GM19397 (cell line): ENCODE measurements at regions not wholly inside any gene's neighbourhood (a gene's known extent, or its start where the extent isn't known, plus 50 kb on each side); places are given as distances from the start of the nearest gene placed in this dataset.
"Not testable (repeated sequence)": the region's sequence is repeated elsewhere in the genome, so short reads cannot be mapped to it uniquely, and the experiment has no call there.

Source experiments
- ATAC-seq: cut with Tn5 transposase; IDR thresholded peaks from one replicate; pipeline ENCODE4 v1.9.1; 2021; ENCODE audit warnings: mild to moderate bottlenecking, moderate library complexity; ENCODE audit not compliant: unreplicated experiment

GRCh38 chr12:73656375-73656774 is 881.3 kb upstream of the ATXN7L3B start:
- ATAC-seq: no peak

GRCh38 chr12:73659802-73660201 is 877.8 kb upstream of the ATXN7L3B start:
- ATAC-seq: no peak

- no peak for ATAC-seq
Observed at GRCh38 chr12:73665193-73665592, 872.4 kb upstream of the ATXN7L3B start.

- not testable (repeated sequence) for ATAC-seq
Observed at GRCh38 chr12:73671550-73671949, 866.1 kb upstream of the ATXN7L3B start.

GRCh38 chr12:73677520-73678291 is 859.9 kb upstream of the ATXN7L3B start:
- ATAC-seq: no peak

GRCh38 chr12:73678335-73678734 is 859.3 kb upstream of the ATXN7L3B start:
- ATAC-seq: no peak

GRCh38 chr12:73699318-73699717 is 838.3 kb upstream of the ATXN7L3B start:
- ATAC-seq: no peak

GRCh38 chr12:73714655-73715054 is 823.0 kb upstream of the ATXN7L3B start:
- no peak for ATAC-seq

GRCh38 chr12:73716143-73716542 is 821.5 kb upstream of the ATXN7L3B start:
- ATAC-seq: not testable (repeated sequence)

- no peak for ATAC-seq
Observed at GRCh38 chr12:73719223-73719622, 818.4 kb upstream of the ATXN7L3B start.

GRCh38 chr12:73726881-73727280 is 810.8 kb upstream of the ATXN7L3B start:
- ATAC-seq: no peak

GRCh38 chr12:73731658-73732057 is 806.0 kb upstream of the ATXN7L3B start:
- ATAC-seq: no peak

GRCh38 chr12:73769337-73769736 is 768.3 kb upstream of the ATXN7L3B start:
- no peak for ATAC-seq

- ATAC-seq: no peak
Observed at GRCh38 chr12:73798523-73798922, 739.1 kb upstream of the ATXN7L3B start.

- no peak for ATAC-seq
Observed at GRCh38 chr12:73815072-73815645, 722.5 kb upstream of the ATXN7L3B start.

- no peak for ATAC-seq
Observed at GRCh38 chr12:73817161-73817560, 720.5 kb upstream of the ATXN7L3B start.

- ATAC-seq: no peak
Observed at GRCh38 chr12:73833746-73834145, 703.9 kb upstream of the ATXN7L3B start.

- ATAC-seq: no peak
Observed at GRCh38 chr12:73841963-73842362, 695.7 kb upstream of the ATXN7L3B start.

- no peak for ATAC-seq
Observed at GRCh38 chr12:73863546-73863945, 674.1 kb upstream of the ATXN7L3B start.

GRCh38 chr12:73867147-73867546 is 670.5 kb upstream of the ATXN7L3B start:
- no peak for ATAC-seq

GRCh38 chr12:73877291-73877690 is 660.3 kb upstream of the ATXN7L3B start:
- ATAC-seq: not testable (repeated sequence)

- ATAC-seq: no peak
Observed at GRCh38 chr12:73892201-73892600, 645.4 kb upstream of the ATXN7L3B start.

- ATAC-seq: no peak
Observed at GRCh38 chr12:73898645-73899044, 639.0 kb upstream of the ATXN7L3B start.
